ENCODE measurements at regions not wholly inside any gene's neighbourhood (a gene's known extent, or its start where the extent isn't known, plus 50 kb on each side); places are given as distances from the start of the nearest gene placed in this dataset.

DNA sequence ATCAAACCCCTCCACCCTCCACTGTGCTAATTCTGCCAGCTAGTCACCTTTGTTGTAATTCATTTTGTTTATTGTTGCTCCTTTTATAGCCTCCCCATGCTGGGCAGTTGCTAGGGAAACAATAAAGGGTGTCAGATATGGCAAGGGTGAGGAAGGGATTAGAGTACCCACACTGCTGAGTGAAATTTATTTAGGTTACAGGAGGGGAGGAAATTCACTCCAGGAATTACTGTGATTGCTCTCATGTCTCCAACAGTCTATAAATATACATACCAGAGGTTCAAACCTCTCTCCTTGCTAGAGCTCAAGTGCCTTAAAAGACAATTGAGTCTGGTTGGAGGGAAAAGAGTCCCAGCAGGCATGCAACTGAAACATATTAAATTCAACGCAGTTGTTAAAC is 90.6 kb upstream of the ADGRF1 start:
- no peak for FAIRE-seq
- CTCF ChIA-PET (ENCODE audit: low intra/inter-chr PET ratio): no interaction called here
- TF ChIP-seq, protein P1, sequence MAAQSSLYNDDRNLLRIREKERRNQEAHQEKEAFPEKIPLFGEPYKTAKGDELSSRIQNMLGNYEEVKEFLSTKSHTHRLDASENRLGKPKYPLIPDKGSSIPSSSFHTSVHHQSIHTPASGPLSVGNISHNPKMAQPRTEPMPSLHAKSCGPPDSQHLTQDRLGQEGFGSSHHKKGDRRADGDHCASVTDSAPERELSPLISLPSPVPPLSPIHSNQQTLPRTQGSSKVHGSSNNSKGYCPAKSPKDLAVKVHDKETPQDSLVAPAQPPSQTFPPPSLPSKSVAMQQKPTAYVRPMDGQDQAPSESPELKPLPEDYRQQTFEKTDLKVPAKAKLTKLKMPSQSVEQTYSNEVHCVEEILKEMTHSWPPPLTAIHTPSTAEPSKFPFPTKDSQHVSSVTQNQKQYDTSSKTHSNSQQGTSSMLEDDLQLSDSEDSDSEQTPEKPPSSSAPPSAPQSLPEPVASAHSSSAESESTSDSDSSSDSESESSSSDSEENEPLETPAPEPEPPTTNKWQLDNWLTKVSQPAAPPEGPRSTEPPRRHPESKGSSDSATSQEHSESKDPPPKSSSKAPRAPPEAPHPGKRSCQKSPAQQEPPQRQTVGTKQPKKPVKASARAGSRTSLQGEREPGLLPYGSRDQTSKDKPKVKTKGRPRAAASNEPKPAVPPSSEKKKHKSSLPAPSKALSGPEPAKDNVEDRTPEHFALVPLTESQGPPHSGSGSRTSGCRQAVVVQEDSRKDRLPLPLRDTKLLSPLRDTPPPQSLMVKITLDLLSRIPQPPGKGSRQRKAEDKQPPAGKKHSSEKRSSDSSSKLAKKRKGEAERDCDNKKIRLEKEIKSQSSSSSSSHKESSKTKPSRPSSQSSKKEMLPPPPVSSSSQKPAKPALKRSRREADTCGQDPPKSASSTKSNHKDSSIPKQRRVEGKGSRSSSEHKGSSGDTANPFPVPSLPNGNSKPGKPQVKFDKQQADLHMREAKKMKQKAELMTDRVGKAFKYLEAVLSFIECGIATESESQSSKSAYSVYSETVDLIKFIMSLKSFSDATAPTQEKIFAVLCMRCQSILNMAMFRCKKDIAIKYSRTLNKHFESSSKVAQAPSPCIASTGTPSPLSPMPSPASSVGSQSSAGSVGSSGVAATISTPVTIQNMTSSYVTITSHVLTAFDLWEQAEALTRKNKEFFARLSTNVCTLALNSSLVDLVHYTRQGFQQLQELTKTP (IDR thresholded peaks at IDR 0.05; ENCODE audit: low read depth in 1 of 2, partially characterized antibody in 2 of 2): no peak
- TF ChIP-seq XRCC4 (IDR thresholded peaks at IDR 0.05; ENCODE audit: extremely low read depth, insufficient read depth, insufficient read length) (no peak), SREBF1 (IDR thresholded peaks at IDR 0.05; ENCODE audit: borderline replicate concordance, low read depth, low read length) (no peak), SAFB2 (IDR thresholded peaks at IDR 0.05; ENCODE audit: borderline replicate concordance, low read depth, low read length, severe bottlenecking) (no peak), POLR2B (IDR thresholded peaks at IDR 0.05; ENCODE audit: low read depth, partially characterized antibody) (no peak), FOXK2 (conservative IDR thresholded peaks at IDR 0.05 in 1 of 2, IDR thresholded peaks at IDR 0.05 in 1 of 2; ENCODE audit: low read depth in 2 of 2) (no peak)
- TF ChIP-seq, protein P2, sequence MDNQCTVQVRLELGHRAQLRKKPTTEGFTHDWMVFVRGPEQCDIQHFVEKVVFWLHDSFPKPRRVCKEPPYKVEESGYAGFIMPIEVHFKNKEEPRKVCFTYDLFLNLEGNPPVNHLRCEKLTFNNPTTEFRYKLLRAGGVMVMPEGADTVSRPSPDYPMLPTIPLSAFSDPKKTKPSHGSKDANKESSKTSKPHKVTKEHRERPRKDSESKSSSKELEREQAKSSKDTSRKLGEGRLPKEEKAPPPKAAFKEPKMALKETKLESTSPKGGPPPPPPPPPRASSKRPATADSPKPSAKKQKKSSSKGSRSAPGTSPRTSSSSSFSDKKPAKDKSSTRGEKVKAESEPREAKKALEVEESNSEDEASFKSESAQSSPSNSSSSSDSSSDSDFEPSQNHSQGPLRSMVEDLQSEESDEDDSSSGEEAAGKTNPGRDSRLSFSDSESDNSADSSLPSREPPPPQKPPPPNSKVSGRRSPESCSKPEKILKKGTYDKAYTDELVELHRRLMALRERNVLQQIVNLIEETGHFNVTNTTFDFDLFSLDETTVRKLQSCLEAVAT (IDR thresholded peaks at IDR 0.05): no peak

More for the DNA sequence above, 90.6 kb upstream of the ADGRF1 start:
- ATAC-seq (no peak), DNase-seq (ENCODE audit: extremely low read depth in 1 of 4, low spot score in 3 of 4) (no peak)
- 83% methylated on average over 1 of the region's 1 CpG for WGBS (ENCODE audit: insufficient coverage, low coverage, missing lambda C conversion rate)
- H3K27me3 ChIP-seq (ENCODE audit: control insufficient read depth in 2 of 2, insufficient read depth in 2 of 2, low read length in 2 of 2): no peaks in the 10 kb centered on the region
- POLR2A ChIA-PET: no interaction called here
- in situ Hi-C loops (cut with MboI): no loop called here
- no peak overlapping the region for H3K4me2 ChIP-seq (ENCODE audit: insufficient read depth, low read length)
- H3K9me1 ChIP-seq (ENCODE audit: control insufficient read depth, insufficient read depth, low read length): no peaks in the 10 kb centered on the region
- H3K9me3 ChIP-seq (replicated peaks; ENCODE audit: control insufficient read depth, insufficient read depth, low read depth, low read length): no peaks in the 10 kb centered on the region
- no peak overlapping the region for H3K4me3 ChIP-seq
- H3K9ac ChIP-seq (ENCODE audit: insufficient read depth in 1 of 2, low read depth in 2 of 2, low read length in 2 of 2): no peak overlapping the region
- H3K36me3 ChIP-seq (ENCODE audit: control insufficient read depth, insufficient read depth, low read length): no peaks in the 10 kb centered on the region
- peaks cover 17 to 36% of the 10 kb centered on the region in 2 experiments for H3K4me1 ChIP-seq (replicated peaks in 1 of 2; ENCODE audit: control insufficient read depth in 2 of 2, insufficient read depth in 2 of 2, low read length in 2 of 2)
- H3K27ac ChIP-seq (ENCODE audit: extremely low read depth, low read depth, low read length): no peak overlapping the region
- H3K79me2 ChIP-seq (ENCODE audit: control insufficient read depth, insufficient read depth, low read length): no peaks in the 10 kb centered on the region
- intact Hi-C loops (cut with micrococcal nuclease): no loop called here
- H4K20me1 ChIP-seq (replicated peaks; ENCODE audit: control insufficient read depth, insufficient read depth, low read length): no peaks in the 10 kb centered on the region
- H2AFZ ChIP-seq (ENCODE audit: low read depth, low read length): no peak overlapping the region
- BruUV-seq (replicated peaks): no TSS peak
